Central memory CD8-positive, alpha-beta T cell (primary cell): ENCODE measurements at regions not wholly inside any gene's neighbourhood (a gene's known extent, or its start where the extent isn't known, plus 50 kb on each side); places are given as distances from the start of the nearest gene placed in this dataset.
"Not testable (repeated sequence)": the region's sequence is repeated elsewhere in the genome, so short reads cannot be mapped to it uniquely, and the experiment has no call there.

ENCODE experiments used
- ATAC-seq: fragments of 150-1000 bp; cut with Tn5 transposase; replicated peaks from 2 replicates; pipeline ENCODE4 v1.10.0; 2022; ENCODE audit warnings: mild to moderate bottlenecking, moderate FRiP score, moderate number of reproducible peaks; ENCODE audit not compliant: poor library complexity, severe bottlenecking; ENCODE audit errors: extremely low read depth
- DNase-seq, 2 donors: peaks; one replicate each; pipeline ENCODE4 v3.0.0; 2021; ENCODE audit warnings: low spot score in 2 of 2
- H3K27ac Mint-ChIP-seq: one replicate; pipeline ENCODE4 v1.8.0; 2022; ENCODE audit warnings: low read depth, mild to moderate bottlenecking, moderate library complexity, mixed read lengths
- H3K27me3 Mint-ChIP-seq: one replicate; pipeline ENCODE4 v1.8.0; 2022; ENCODE audit warnings: mixed read lengths
- H3K36me3 Mint-ChIP-seq: one replicate; pipeline ENCODE4 v1.8.0; 2022; ENCODE audit warnings: mild to moderate bottlenecking, moderate library complexity, mixed read lengths; ENCODE audit not compliant: insufficient read depth
- H3K4me1 Mint-ChIP-seq: one replicate; pipeline ENCODE4 v1.8.0; 2022; ENCODE audit warnings: mixed read lengths
- H3K4me3 Mint-ChIP-seq: one replicate; pipeline ENCODE4 v1.8.0; 2022; ENCODE audit warnings: mild to moderate bottlenecking, moderate library complexity, mixed read lengths
- H3K9me3 Mint-ChIP-seq: one replicate; pipeline ENCODE4 v1.8.0; 2022; ENCODE audit warnings: mixed read lengths

- no peak overlapping the region for H3K27ac Mint-ChIP-seq
- no peak overlapping the region for H3K4me3 Mint-ChIP-seq
- no peaks in the 10 kb centered on the region for H3K27me3 Mint-ChIP-seq
- ATAC-seq (no peak), DNase-seq (no peak)
- no peaks in the 10 kb centered on the region for H3K4me1 Mint-ChIP-seq
- no peaks in the 10 kb centered on the region for H3K36me3 Mint-ChIP-seq
- H3K9me3 Mint-ChIP-seq, result peaks cover 25% of the 10 kb centered on the region
These were observed 181.3 kb downstream of the SNRPN start for GRCh38 chr15:25136119-25136518.

- Mint-ChIP-seq H3K4me1 (no peaks in the 10 kb centered on the region), H3K27ac (no peak overlapping the region), H3K4me3 (no peak overlapping the region), H3K36me3 (no peaks in the 10 kb centered on the region), H3K27me3 (no peaks in the 10 kb centered on the region), H3K9me3 (peaks cover 18% of the 10 kb centered on the region)
- ATAC-seq (no peak), DNase-seq (no peak)
These were observed 182.2 kb downstream of the SNRPN start for GRCh38 chr15:25137013-25137412.

GRCh38 chr15:25169318-25169717, 214.5 kb downstream of the SNRPN start:
- Mint-ChIP-seq H3K36me3 (no peaks in the 10 kb centered on the region), H3K4me3 (no peak overlapping the region), H3K4me1 (no peaks in the 10 kb centered on the region), H3K27me3 (no peaks in the 10 kb centered on the region), H3K9me3 (no peaks in the 10 kb centered on the region), H3K27ac (no peak overlapping the region)
- no peak for ATAC-seq
- DNase-seq, result peak in 1 of 2 donors; percentile 10

- DNase-seq (peak in 1 of 2 donors; percentile 8), ATAC-seq (no peak)
- Mint-ChIP-seq H3K9me3 (peaks cover 7% of the 10 kb centered on the region), H3K27me3 (no peaks in the 10 kb centered on the region), H3K27ac (no peak overlapping the region), H3K4me3 (no peak overlapping the region), H3K36me3 (no peaks in the 10 kb centered on the region), H3K4me1 (no peaks in the 10 kb centered on the region)
These were observed 215.4 kb downstream of the SNRPN start for GRCh38 chr15:25170113-25170731.

GRCh38 chr15:25170781-25171110, 216.0 kb downstream of the SNRPN start:
- H3K4me3 Mint-ChIP-seq, result no peak overlapping the region
- H3K36me3 Mint-ChIP-seq, result no peaks in the 10 kb centered on the region
- no peak overlapping the region for H3K27ac Mint-ChIP-seq
- H3K4me1 Mint-ChIP-seq, result no peaks in the 10 kb centered on the region
- H3K27me3 Mint-ChIP-seq, result no peaks in the 10 kb centered on the region
- ATAC-seq, result no peak
- peaks cover 7% of the 10 kb centered on the region for H3K9me3 Mint-ChIP-seq
- DNase-seq, result no peak

- H3K9me3 Mint-ChIP-seq, result peaks cover 7% of the 10 kb centered on the region
- no peak for ATAC-seq
- H3K4me3 Mint-ChIP-seq, result no peak overlapping the region
- H3K27ac Mint-ChIP-seq, result no peak overlapping the region
- no peaks in the 10 kb centered on the region for H3K27me3 Mint-ChIP-seq
- peak in 1 of 2 donors; percentile 11 for DNase-seq
- no peaks in the 10 kb centered on the region for H3K4me1 Mint-ChIP-seq
- H3K36me3 Mint-ChIP-seq, result no peaks in the 10 kb centered on the region
These were observed 216.5 kb downstream of the SNRPN start for GRCh38 chr15:25171111-25171811.

GRCh38 chr15:25171856-25172687, 217.3 kb downstream of the SNRPN start:
- Mint-ChIP-seq H3K4me1 (no peaks in the 10 kb centered on the region), H3K27ac (no peak overlapping the region), H3K4me3 (no peak overlapping the region), H3K9me3 (peaks cover 7% of the 10 kb centered on the region), H3K36me3 (no peaks in the 10 kb centered on the region), H3K27me3 (no peaks in the 10 kb centered on the region)
- ATAC-seq (no peak), DNase-seq (peak in 1 of 2 donors; percentile 8)

GRCh38 chr15:25172691-25173090, 217.9 kb downstream of the SNRPN start:
- Mint-ChIP-seq H3K9me3 (peaks cover 7% of the 10 kb centered on the region), H3K4me3 (no peak overlapping the region), H3K27me3 (no peaks in the 10 kb centered on the region), H3K27ac (no peak overlapping the region), H3K4me1 (no peaks in the 10 kb centered on the region), H3K36me3 (no peaks in the 10 kb centered on the region)
- ATAC-seq (no peak), DNase-seq (no peak)

GRCh38 chr15:25173241-25174028, 218.6 kb downstream of the SNRPN start:
- Mint-ChIP-seq H3K4me3 (no peak overlapping the region), H3K36me3 (no peaks in the 10 kb centered on the region), H3K27me3 (no peaks in the 10 kb centered on the region), H3K27ac (no peak overlapping the region), H3K4me1 (no peaks in the 10 kb centered on the region), H3K9me3 (peaks cover 7% of the 10 kb centered on the region)
- no peak for ATAC-seq
- DNase-seq, result peak in 1 of 2 donors; percentile 7

GRCh38 chr15:25174149-25174548, 219.4 kb downstream of the SNRPN start:
- not testable (repeated sequence) for H3K36me3 Mint-ChIP-seq, H3K27me3 Mint-ChIP-seq, ATAC-seq, H3K4me3 Mint-ChIP-seq, H3K4me1 Mint-ChIP-seq, H3K9me3 Mint-ChIP-seq, H3K27ac Mint-ChIP-seq
- DNase-seq, result peak in 1 of 2 donors; percentile 8

- no peak for ATAC-seq
- Mint-ChIP-seq H3K27me3 (no peaks in the 10 kb centered on the region), H3K36me3 (no peaks in the 10 kb centered on the region), H3K9me3 (peaks cover 7% of the 10 kb centered on the region), H3K4me3 (no peak overlapping the region), H3K4me1 (no peaks in the 10 kb centered on the region), H3K27ac (no peak overlapping the region)
- DNase-seq, result peak in 1 of 2 donors; percentile 12
These were observed 220.4 kb downstream of the SNRPN start for GRCh38 chr15:25175033-25175788.
